RWPE1 (cell line): ENCODE measurements at regions not wholly inside any gene's neighbourhood (a gene's known extent, or its start where the extent isn't known, plus 50 kb on each side); places are given as distances from the start of the nearest gene placed in this dataset.

ENCODE experiments used
- CTCF ChIA-PET: fragments of 350-600 bp; sonication (Branson Sonifier 250); formaldehyde crosslinking; extraction: SDS; loops from one replicate; lab custom pipeline; 2021; lab: Yijun Ruan, JAX
- POLR2A ChIA-PET: fragments of 400-600 bp; formaldehyde crosslinking; extraction: SDS; loops from one replicate; lab custom pipeline; 2020; ENCODE audit warnings: antibody characterized with exemption; ENCODE audit not compliant: low non-redundant PET; lab: Yijun Ruan, JAX
- DNase-seq: peaks from one replicate; pipeline ENCODE4 v3.0.0; 2012; ENCODE audit warnings: low spot score
- H3K27ac ChIP-seq: fragments of 450-650 bp; 2 replicates; pipeline ENCODE4 v1.5.1; 2017
- TF ChIP-seq, protein P1 (sequence below): fragments of 450-650 bp; conservative IDR thresholded peaks from 2 replicates; pipeline ENCODE4 v1.5.1; 2017; ENCODE audit warnings: low read depth, mild to moderate bottlenecking

DNA sequence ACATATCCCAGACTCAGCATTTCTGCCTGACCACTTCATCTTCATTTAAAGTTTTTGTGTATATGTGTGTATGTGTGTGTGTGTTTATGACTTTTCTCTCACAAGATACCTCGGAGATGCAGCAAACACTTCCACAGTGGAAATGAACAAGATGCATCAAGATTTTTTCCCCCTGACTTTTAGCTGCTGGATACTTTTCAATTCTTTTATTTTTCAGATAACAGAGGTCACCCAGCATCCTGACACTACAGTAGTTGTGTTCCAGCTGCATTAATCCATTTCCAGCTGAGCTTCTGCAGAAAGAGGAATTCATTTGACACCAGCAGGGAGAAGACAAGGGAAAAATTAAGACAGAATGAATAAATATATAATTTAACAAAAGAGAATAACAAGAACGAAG lies 130.2 kb upstream of the PSMD7 start:
- TF ChIP-seq, protein P1, sequence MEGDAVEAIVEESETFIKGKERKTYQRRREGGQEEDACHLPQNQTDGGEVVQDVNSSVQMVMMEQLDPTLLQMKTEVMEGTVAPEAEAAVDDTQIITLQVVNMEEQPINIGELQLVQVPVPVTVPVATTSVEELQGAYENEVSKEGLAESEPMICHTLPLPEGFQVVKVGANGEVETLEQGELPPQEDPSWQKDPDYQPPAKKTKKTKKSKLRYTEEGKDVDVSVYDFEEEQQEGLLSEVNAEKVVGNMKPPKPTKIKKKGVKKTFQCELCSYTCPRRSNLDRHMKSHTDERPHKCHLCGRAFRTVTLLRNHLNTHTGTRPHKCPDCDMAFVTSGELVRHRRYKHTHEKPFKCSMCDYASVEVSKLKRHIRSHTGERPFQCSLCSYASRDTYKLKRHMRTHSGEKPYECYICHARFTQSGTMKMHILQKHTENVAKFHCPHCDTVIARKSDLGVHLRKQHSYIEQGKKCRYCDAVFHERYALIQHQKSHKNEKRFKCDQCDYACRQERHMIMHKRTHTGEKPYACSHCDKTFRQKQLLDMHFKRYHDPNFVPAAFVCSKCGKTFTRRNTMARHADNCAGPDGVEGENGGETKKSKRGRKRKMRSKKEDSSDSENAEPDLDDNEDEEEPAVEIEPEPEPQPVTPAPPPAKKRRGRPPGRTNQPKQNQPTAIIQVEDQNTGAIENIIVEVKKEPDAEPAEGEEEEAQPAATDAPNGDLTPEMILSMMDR, result no peak
- ChIA-PET POLR2A (no interaction called here), CTCF (no interaction called here)

DNA sequence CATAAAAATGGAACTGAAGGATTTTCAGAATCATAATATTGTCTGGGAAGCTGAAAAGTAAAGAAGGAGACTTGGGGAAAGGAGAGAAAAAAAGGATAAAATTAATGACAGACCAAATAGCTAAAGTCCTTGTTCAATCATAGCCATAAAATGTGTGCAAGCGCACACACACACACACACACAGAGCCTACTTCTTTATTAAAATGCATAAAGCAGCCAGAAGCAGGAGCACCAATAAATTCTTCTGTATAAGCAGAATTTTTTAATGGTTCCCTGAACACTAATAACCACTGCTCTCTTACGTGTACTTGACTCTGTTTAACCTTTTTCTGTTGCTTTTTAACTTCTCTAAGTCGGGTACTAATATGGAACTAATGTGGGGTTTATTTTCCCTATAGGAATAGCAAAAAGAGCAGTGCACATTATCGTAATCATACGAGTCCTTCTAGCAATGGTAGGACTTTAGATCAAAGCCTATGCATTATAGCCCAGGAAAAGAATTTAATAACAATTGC lies 131.0 kb upstream of the PSMD7 start:
- TF ChIP-seq, protein P1, result no peak
- H3K27ac ChIP-seq, result no peak overlapping the region
- ChIA-PET CTCF (interaction anchor here (0.6 kb wide), 1 partner anchor 110 kb away, joined by 3 read pairs; no protein-coding TSS in a partner anchor), POLR2A (no interaction called here)
- DNase-seq, result no peak

More for the DNA sequence above, 130.2 kb upstream of the PSMD7 start:
- no peak for DNase-seq
- H3K27ac ChIP-seq, result no peak overlapping the region

DNA sequence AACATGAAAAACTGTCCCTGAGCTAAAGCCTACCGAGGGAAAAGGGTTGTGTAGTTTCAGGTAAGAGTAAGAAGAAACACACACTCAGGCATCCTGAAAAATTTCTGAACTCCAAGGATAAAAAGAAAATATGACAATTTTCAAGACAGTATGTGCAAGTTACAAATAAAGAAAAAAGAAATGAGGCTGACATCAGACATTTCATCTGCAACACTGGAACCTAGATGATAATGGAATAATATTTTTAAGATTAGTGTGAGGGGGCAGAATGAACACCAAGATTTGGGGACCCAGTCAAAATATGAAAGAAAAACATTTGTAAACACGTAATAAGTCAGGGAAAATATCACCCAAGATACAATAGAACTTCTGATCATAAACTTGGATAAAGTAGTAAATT lies 135.9 kb upstream of the PSMD7 start:
- no peak overlapping the region for H3K27ac ChIP-seq
- TF ChIP-seq, protein P1, result no peak
- ChIA-PET POLR2A (no interaction called here), CTCF (no interaction called here)
- no peak for DNase-seq

DNA sequence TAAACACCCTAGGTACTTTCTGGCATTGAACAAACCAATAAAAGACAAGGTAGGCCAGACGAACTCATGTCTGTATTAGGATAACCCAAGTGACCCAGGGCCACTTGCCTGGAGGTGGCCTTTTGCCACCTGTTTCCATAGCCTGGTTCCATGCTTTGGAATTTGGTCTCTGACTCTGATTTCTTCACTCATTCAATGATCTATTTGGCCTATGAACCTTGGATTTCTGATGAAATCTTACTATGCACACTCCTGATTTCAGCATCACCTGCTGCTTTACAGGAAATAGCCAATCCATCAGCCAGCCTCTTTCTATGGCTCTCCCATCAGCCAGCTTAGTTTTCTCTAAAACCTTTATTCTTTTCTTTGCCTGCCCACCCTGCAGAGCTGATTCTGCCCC lies 142.8 kb upstream of the PSMD7 start:
- ChIA-PET CTCF (no interaction called here), POLR2A (no interaction called here)
- DNase-seq, result no peak
- TF ChIP-seq, protein P1, result no peak
- H3K27ac ChIP-seq, result no peak overlapping the region

DNA sequence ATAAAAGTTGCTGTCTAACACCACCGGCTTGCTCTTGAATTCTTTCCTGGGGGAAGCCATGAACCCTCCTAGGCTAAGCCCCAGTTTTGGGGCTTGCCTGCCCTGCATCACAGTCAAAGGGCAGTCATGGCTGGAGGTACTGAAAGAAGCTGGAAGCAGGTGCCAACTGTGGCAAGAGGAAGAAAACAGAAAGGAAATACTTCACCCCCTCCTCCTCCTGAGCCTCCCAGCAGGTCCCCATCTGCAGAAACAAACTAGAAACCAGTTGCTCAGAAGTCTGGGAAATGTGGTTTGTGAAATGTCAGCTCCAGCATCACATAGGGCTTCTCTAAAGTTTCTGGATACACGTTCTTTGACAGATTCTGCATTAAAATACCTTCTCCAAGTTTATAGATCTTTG lies 150.0 kb upstream of the PSMD7 start:
- no peak for DNase-seq
- ChIA-PET CTCF (no interaction called here), POLR2A (no interaction called here)
- no peak overlapping the region for H3K27ac ChIP-seq
- TF ChIP-seq, protein P1, result no peak

DNA sequence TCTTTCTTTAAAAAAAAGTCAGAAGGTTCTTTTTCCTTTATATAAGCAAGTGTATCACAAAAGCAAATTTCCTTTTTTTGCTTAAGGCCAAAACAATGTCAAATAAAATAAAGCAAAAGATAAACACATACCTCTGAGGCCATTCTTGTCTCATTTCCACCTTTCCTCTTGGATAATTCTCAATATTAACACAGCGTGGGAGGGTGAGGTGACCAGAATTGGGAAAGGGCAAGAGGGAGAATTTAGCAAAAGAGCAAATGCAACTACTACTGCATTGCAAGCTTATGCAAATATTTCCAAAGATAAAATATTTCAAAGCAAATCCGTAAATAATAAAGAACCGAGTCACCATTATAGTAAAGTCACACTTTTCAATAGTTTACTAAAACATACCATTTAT lies 153.4 kb upstream of the PSMD7 start:
- no peak overlapping the region for H3K27ac ChIP-seq
- TF ChIP-seq, protein P1, result no peak
- ChIA-PET CTCF (no interaction called here), POLR2A (no interaction called here)
- DNase-seq, result no peak
